K562 (cell line): ENCODE measurements at regions not wholly inside any gene's neighbourhood (a gene's known extent, or its start where the extent isn't known, plus 50 kb on each side); places are given as distances from the start of the nearest gene placed in this dataset.

ENCODE experiments used
- ATAC-seq: fragments of 200-7000 bp; cut with Tn5 transposase; 3 replicates; pipeline ENCODE4 v1.9.1; 2020; ENCODE audit warnings: moderate library complexity
- BruUV-seq: library from RNA; stranded (reverse); fragments of 400-500 nt; replicated peaks from 2 replicates; lab custom pipeline; 2021; lab: Mats Ljungman, UMichigan
- CTCF ChIA-PET: fragments of 300-600 bp; formaldehyde crosslinking; extraction: SDS; loops from one replicate; lab custom pipeline; 2021; ENCODE audit warnings: low intra/inter-chr PET ratio; lab: Yijun Ruan, JAX
- POLR2A ChIA-PET: fragments of 300-600, 350-650 bp; sonication (Branson Sonifier 250); formaldehyde crosslinking; extraction: SDS; loops from one replicate; lab custom pipeline; 2021; ENCODE audit warnings: antibody characterized with exemption, inconsistent platforms; lab: Yijun Ruan, JAX
- DNase-seq, 4 experiments: peaks; one replicate each; pipeline versions ENCODE4 v3.0.0 to v3.0.0-alpha.2; 2011 to 2018; ENCODE audit warnings: low spot score in 3 of 4, mixed read lengths in 3 of 4; ENCODE audit errors: extremely low read depth in 1 of 4
- FAIRE-seq: peaks from 2 replicates; lab custom pipeline; 2011; peaks lifted over from hg19 to GRCh38; lab: Jason Lieb, UNC
- H2AFZ ChIP-seq: 2 replicates; pipeline ENCODE4 v1.6.0; 2011; ENCODE audit warnings: low read depth, low read length, control low read depth, inconsistent platforms
- H3K27ac ChIP-seq: fragments of 200-600 bp; 3 replicates; pipeline ENCODE4 v1.8.0; 2011; ENCODE audit warnings: low read depth, mild to moderate bottlenecking, control low read depth, inconsistent platforms, low read length, moderate library complexity, mixed read lengths; ENCODE audit errors: extremely low read depth
- H3K27me3 ChIP-seq, 2 experiments: fragments of 300-600 bp in 1 of 2; 2 replicates in 1 of 2; 3 replicates in 1 of 2; pipeline versions ENCODE4 v1.6.0 to v1.8.0; 2011; ENCODE audit warnings: inconsistent platforms in 2 of 2, low read length in 2 of 2, mild to moderate bottlenecking in 1 of 2, mixed read lengths in 1 of 2, moderate library complexity in 1 of 2; ENCODE audit not compliant: control insufficient read depth in 2 of 2, insufficient read depth in 2 of 2
- H3K36me3 ChIP-seq: fragments of 300-600 bp; 3 replicates; pipeline ENCODE4 v1.8.0; 2011; ENCODE audit warnings: mild to moderate bottlenecking, low read length, inconsistent platforms; ENCODE audit not compliant: control insufficient read depth, insufficient read depth
- H3K4me1 ChIP-seq, 2 experiments: fragments of 200-600 bp in 1 of 2; replicated peaks in 1 of 2; 2 replicates in 1 of 2; 3 replicates in 1 of 2; pipeline versions ENCODE4 v1.5.1 to v1.8.0; 2011; ENCODE audit warnings: inconsistent platforms in 2 of 2, low read length in 2 of 2, mild to moderate bottlenecking in 1 of 2, mixed read lengths in 1 of 2, moderate library complexity in 1 of 2; ENCODE audit not compliant: control insufficient read depth in 2 of 2, insufficient read depth in 2 of 2
- H3K4me2 ChIP-seq: 2 replicates; pipeline ENCODE4 v1.6.1; 2011; ENCODE audit warnings: low read length, control low read depth, inconsistent platforms, mixed read lengths; ENCODE audit not compliant: insufficient read depth
- H3K4me3 ChIP-seq: fragments of 200-600 bp; sonication (generic), shearing (Covaris generic); 2 replicates; pipeline ENCODE4 v1.5.1; 2016; ENCODE audit warnings: control low read depth, inconsistent platforms
- H3K79me2 ChIP-seq: fragments of 200-600 bp; 3 replicates; pipeline ENCODE4 v1.8.0; 2011; ENCODE audit warnings: low read length, inconsistent platforms; ENCODE audit not compliant: control insufficient read depth, insufficient read depth
- H3K9ac ChIP-seq, 2 experiments: 2 replicates each; pipeline versions ENCODE4 v1.6.0 to v1.6.1; 2011; ENCODE audit warnings: low read depth in 2 of 2, low read length in 2 of 2, control low read depth in 1 of 2, inconsistent platforms in 1 of 2, mild to moderate bottlenecking in 1 of 2, mixed read lengths in 1 of 2; ENCODE audit not compliant: insufficient read depth in 1 of 2
- H3K9me1 ChIP-seq: one replicate; pipeline ENCODE4 v1.6.0; 2011; ENCODE audit warnings: inconsistent platforms, mild to moderate bottlenecking, low read length, moderate library complexity; ENCODE audit not compliant: control insufficient read depth, insufficient read depth
- H3K9me3 ChIP-seq: replicated peaks from 2 replicates; pipeline ENCODE4 v1.5.1; 2011; ENCODE audit warnings: low read depth, low read length, inconsistent platforms; ENCODE audit not compliant: control insufficient read depth, insufficient read depth
- H4K20me1 ChIP-seq: replicated peaks from 2 replicates; pipeline ENCODE4 v1.6.1; 2011; ENCODE audit warnings: low read length, inconsistent platforms, mixed read lengths; ENCODE audit not compliant: control insufficient read depth, insufficient read depth
- KDM1A ChIP-seq, 2 experiments: fragments of 450-650 bp; IDR thresholded peaks; 2 replicates each; pipeline ENCODE4 v1.6.1; 2016; ENCODE audit warnings: mild to moderate bottlenecking in 2 of 2
- SPI1 ChIP-seq: IDR thresholded peaks from 2 replicates; pipeline ENCODE4 v1.6.1; 2011; ENCODE audit warnings: low read depth, low read length, control low read depth, borderline replicate concordance
- USF2 ChIP-seq: sonication (generic); formaldehyde crosslinking; IDR thresholded peaks from 2 replicates; pipeline ENCODE4 v1.5.0; 2020; ENCODE audit warnings: missing genetic modification reagents
- ZNF133 ChIP-seq: fragments of 250-450 bp; sonication (Bioruptor Pico); IDR thresholded peaks from 2 replicates; pipeline ENCODE4 v1.4.0; 2020; ENCODE audit warnings: mild to moderate bottlenecking
- ZNF347 ChIP-seq: fragments of 450-650 bp; formaldehyde crosslinking; IDR thresholded peaks from 2 replicates; pipeline ENCODE4 v1.4.0; 2020; ENCODE audit warnings: low read depth, mild to moderate bottlenecking, moderate library complexity
- ZNF79 ChIP-seq: fragments of 250-450 bp; sonication (Bioruptor Pico); IDR thresholded peaks from 2 replicates; pipeline ENCODE4 v1.4.0; 2020; ENCODE audit warnings: low read depth, mild to moderate bottlenecking, moderate library complexity
- WGBS: fragments of 100-300 bp; shearing (Covaris generic); methylation state at CpG from one replicate; pipeline ENCODE4 v1.1.6; 2016; ENCODE audit warnings: low coverage, mixed read lengths; ENCODE audit not compliant: insufficient coverage; ENCODE audit errors: missing lambda C conversion rate; 5-methylcytosine and 5-hydroxymethylcytosine counted together
- in situ Hi-C: fragments of 300-500 bp; cut with MboI; formaldehyde crosslinking; loops from 4 replicates; pipeline ENCODE4 v1.15.0; 2018; ENCODE audit warnings: inconsistent platforms, mixed read lengths
- intact Hi-C: fragments of 100-400 bp; cut with micrococcal nuclease; formaldehyde crosslinking; loops from 2 replicates; pipeline ENCODE4 v1.14.2; 2022
- TF ChIP-seq, protein P1 (sequence below): fragments of 250-450 bp; sonication (Bioruptor Pico); IDR thresholded peaks from 2 replicates; pipeline ENCODE4 v1.5.0; 2021
- TF ChIP-seq, protein P2 (sequence below), 3 experiments: IDR thresholded peaks in 2 of 3; conservative IDR thresholded peaks in 1 of 3; 2 replicates each; pipeline ENCODE4 v1.5.1; 2011 to 2012; ENCODE audit warnings: low read length in 3 of 3, mild to moderate bottlenecking in 3 of 3, control low read depth in 2 of 3, improper control_type of control experiment in 1 of 3, inconsistent platforms in 1 of 3, low read depth in 1 of 3, mixed read lengths in 1 of 3, moderate library complexity in 1 of 3; ENCODE audit not compliant: insufficient read depth in 2 of 3

GRCh38 chr9:7932767-7933166 is 133.2 kb upstream of the DMAC1 start:
- Histone ChIP-seq H3K27me3 (no peaks in the 10 kb centered on the region), H3K9ac (no peak overlapping the region), H3K36me3 (no peaks in the 10 kb centered on the region), H3K9me3 (no peaks in the 10 kb centered on the region), H3K27ac (no peak overlapping the region), H3K9me1 (no peaks in the 10 kb centered on the region), H3K4me2 (no peak overlapping the region), H3K4me3 (no peak overlapping the region), H3K4me1 (no peaks in the 10 kb centered on the region), H3K79me2 (no peaks in the 10 kb centered on the region), H2AFZ (no peak overlapping the region), H4K20me1 (no peaks in the 10 kb centered on the region)
- in situ Hi-C loops (no loop called here), intact Hi-C loops (no loop called here)
- CTCF ChIA-PET: no interaction called here
- TF ChIP-seq ZNF347 (CRISPR knock-in tag) (no peak), USF2 (CRISPR knock-in tag) (no peak), ZNF133 (CRISPR knock-in tag) (no peak), KDM1A (IDR thresholded peaks at IDR 0.05) (no peak), ZNF79 (CRISPR knock-in tag) (no peak), SPI1 (no peak)
- TF ChIP-seq, protein P1, sequence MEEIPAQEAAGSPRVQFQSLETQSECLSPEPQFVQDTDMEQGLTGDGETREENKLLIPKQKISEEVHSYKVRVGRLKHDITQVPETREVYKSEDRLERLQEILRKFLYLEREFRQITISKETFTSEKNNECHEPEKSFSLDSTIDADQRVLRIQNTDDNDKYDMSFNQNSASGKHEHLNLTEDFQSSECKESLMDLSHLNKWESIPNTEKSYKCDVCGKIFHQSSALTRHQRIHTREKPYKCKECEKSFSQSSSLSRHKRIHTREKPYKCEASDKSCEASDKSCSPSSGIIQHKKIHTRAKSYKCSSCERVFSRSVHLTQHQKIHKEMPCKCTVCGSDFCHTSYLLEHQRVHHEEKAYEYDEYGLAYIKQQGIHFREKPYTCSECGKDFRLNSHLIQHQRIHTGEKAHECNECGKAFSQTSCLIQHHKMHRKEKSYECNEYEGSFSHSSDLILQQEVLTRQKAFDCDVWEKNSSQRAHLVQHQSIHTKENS (CRISPR knock-in tag): no peak
- TF ChIP-seq, protein P2, sequence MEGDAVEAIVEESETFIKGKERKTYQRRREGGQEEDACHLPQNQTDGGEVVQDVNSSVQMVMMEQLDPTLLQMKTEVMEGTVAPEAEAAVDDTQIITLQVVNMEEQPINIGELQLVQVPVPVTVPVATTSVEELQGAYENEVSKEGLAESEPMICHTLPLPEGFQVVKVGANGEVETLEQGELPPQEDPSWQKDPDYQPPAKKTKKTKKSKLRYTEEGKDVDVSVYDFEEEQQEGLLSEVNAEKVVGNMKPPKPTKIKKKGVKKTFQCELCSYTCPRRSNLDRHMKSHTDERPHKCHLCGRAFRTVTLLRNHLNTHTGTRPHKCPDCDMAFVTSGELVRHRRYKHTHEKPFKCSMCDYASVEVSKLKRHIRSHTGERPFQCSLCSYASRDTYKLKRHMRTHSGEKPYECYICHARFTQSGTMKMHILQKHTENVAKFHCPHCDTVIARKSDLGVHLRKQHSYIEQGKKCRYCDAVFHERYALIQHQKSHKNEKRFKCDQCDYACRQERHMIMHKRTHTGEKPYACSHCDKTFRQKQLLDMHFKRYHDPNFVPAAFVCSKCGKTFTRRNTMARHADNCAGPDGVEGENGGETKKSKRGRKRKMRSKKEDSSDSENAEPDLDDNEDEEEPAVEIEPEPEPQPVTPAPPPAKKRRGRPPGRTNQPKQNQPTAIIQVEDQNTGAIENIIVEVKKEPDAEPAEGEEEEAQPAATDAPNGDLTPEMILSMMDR (IDR thresholded peaks at IDR 0.05 in 2 of 3, conservative IDR thresholded peaks at IDR 0.05 in 1 of 3; ENCODE audit: insufficient read depth in 2 of 3, low read depth in 1 of 3, low read length in 3 of 3): no peak
- POLR2A ChIA-PET: no interaction called here
- DNase-seq (no peak), ATAC-seq (no peak), FAIRE-seq (no peak)
- WGBS: 0% methylated on average over 4 of the region's 4 CpGs
- no TSS peak for BruUV-seq
